GM23248 (cell line): ENCODE measurements at regions not wholly inside any gene's neighbourhood (a gene's known extent, or its start where the extent isn't known, plus 50 kb on each side); places are given as distances from the start of the nearest gene placed in this dataset.

Experiments
- DNase-seq: peaks from one replicate; pipeline ENCODE4 v3.0.0-alpha.2; 2015
- H2AFZ ChIP-seq: fragments of 200-600 bp; sonication (generic); 2 replicates; pipeline ENCODE4 v1.6.1; 2016; ENCODE audit warnings: antibody characterized with exemption
- H3F3A ChIP-seq: fragments of 200-600 bp; sonication (generic); 2 replicates; pipeline ENCODE4 v1.6.1; 2016; ENCODE audit warnings: mild to moderate bottlenecking, antibody characterized with exemption, mixed run types; ENCODE audit not compliant: insufficient read depth
- H3K27ac ChIP-seq: fragments of 200-600 bp; sonication (generic); 2 replicates; pipeline ENCODE4 v1.5.1; 2016; ENCODE audit warnings: mild to moderate bottlenecking
- H3K27me3 ChIP-seq: fragments of 200-600 bp; sonication (generic); replicated peaks from 2 replicates; pipeline ENCODE4 v1.6.1; 2016; ENCODE audit warnings: mild to moderate bottlenecking; ENCODE audit not compliant: insufficient read depth
- H3K36me3 ChIP-seq: fragments of 200-600 bp; sonication (generic); 2 replicates; pipeline ENCODE4 v1.6.1; 2016; ENCODE audit warnings: low read depth, mild to moderate bottlenecking
- H3K4me1 ChIP-seq: fragments of 200-600 bp; sonication (generic); 2 replicates; pipeline ENCODE4 v1.6.1; 2016; ENCODE audit warnings: mild to moderate bottlenecking; ENCODE audit not compliant: insufficient read depth
- H3K4me2 ChIP-seq: fragments of 200-600 bp; sonication (generic); one replicate; pipeline ENCODE4 v1.6.1; 2016; ENCODE audit warnings: mild to moderate bottlenecking; ENCODE audit not compliant: unreplicated experiment
- H3K4me3 ChIP-seq: fragments of 200-600 bp; sonication (generic); 2 replicates; pipeline ENCODE4 v1.5.1; 2016; ENCODE audit warnings: mild to moderate bottlenecking
- H3K79me2 ChIP-seq: fragments of 200-600 bp; sonication (generic); 2 replicates; pipeline ENCODE4 v1.6.1; 2016; ENCODE audit warnings: mild to moderate bottlenecking; ENCODE audit not compliant: insufficient read depth
- H3K9ac ChIP-seq: fragments of 200-600 bp; sonication (generic); 2 replicates; pipeline ENCODE4 v1.6.1; 2016; ENCODE audit warnings: mild to moderate bottlenecking
- H3K9me2 ChIP-seq: fragments of 200-600 bp; sonication (generic); 2 replicates; pipeline ENCODE4 v1.6.1; 2016; ENCODE audit warnings: mixed run types, mild to moderate bottlenecking, moderate library complexity; ENCODE audit not compliant: insufficient read depth
- H3K9me3 ChIP-seq: fragments of 200-600 bp; sonication (generic); one replicate; pipeline ENCODE4 v1.6.1; 2017; ENCODE audit warnings: low read depth
- H4K20me1 ChIP-seq: fragments of 200-600 bp; sonication (generic); 2 replicates; pipeline ENCODE4 v1.6.0; 2016; ENCODE audit not compliant: insufficient read depth
- EZH2 ChIP-seq: fragments of 200-600 bp; sonication (generic); IDR thresholded peaks from 2 replicates; pipeline ENCODE4 v1.6.1; 2018; ENCODE audit warnings: antibody characterized with exemption, mild to moderate bottlenecking; ENCODE audit not compliant: insufficient read depth, poor library complexity, severe bottlenecking
- EZH2phosphoT487 ChIP-seq: fragments of 200-600 bp; sonication (generic); IDR thresholded peaks from 2 replicates; pipeline ENCODE4 v1.6.1; 2018; ENCODE audit warnings: antibody characterized with exemption, moderate library complexity, mild to moderate bottlenecking, low read depth; ENCODE audit not compliant: insufficient read depth
- WGBS, 2 experiments: methylation state at CpG; one replicate each; pipeline ENCODE4 v1.1.6; 2015 to 2017; ENCODE audit warnings: low lambda C conversion rate in 2 of 2, low coverage in 1 of 2; ENCODE audit errors: missing lambda C conversion rate in 2 of 2; 5-methylcytosine and 5-hydroxymethylcytosine counted together
- in situ Hi-C: fragments of 300-500 bp; cut with MboI; formaldehyde crosslinking; loops from 2 replicates; pipeline ENCODE4 v1.15.0; 2020

DNA sequence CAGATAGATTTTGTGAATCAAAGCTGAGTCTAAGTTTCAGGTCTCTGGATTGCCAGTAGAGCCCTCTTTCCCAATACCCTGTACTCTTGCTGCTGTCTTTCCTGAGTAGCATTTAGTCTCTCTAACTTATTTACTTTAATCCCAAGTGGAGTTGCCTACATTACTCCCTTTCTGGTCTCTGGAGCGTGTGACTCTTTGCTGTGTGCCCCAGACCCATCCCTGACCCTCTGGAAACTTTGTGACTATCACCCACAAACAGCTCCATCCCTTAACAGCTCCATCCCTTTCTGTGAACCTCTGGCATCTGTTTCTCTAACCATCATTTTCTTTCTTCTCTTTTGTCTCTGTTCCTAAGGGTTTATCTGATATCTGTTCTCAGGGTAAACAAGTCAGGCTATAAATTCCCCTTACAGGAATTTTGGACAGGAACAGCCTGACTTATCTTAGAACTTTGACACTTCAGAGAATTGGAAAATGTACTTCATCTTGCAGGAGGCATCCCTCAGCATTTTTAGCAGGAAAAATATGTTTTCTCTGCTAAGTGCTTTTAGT, 1167.1 kb upstream of the SEMA6A start:
- H3K79me2 ChIP-seq, result no peaks in the 10 kb centered on the region
- no peaks in the 10 kb centered on the region for H3K27me3 ChIP-seq
- H3K4me3 ChIP-seq, result no peak overlapping the region
- no peaks in the 10 kb centered on the region for H3F3A ChIP-seq
- in situ Hi-C loops, result no loop called here
- no peak for DNase-seq
- H3K9me3 ChIP-seq, result no peaks in the 10 kb centered on the region
- TF ChIP-seq EZH2 (no peak), EZH2phosphoT487 (no peak)
- no peaks in the 10 kb centered on the region for H3K4me1 ChIP-seq
- no peak overlapping the region for H3K9ac ChIP-seq
- no peak overlapping the region for H2AFZ ChIP-seq
- no peaks in the 10 kb centered on the region for H4K20me1 ChIP-seq
- H3K36me3 ChIP-seq, result no peaks in the 10 kb centered on the region
- H3K27ac ChIP-seq, result no peak overlapping the region
- H3K9me2 ChIP-seq, result no peaks in the 10 kb centered on the region
- no peak overlapping the region for H3K4me2 ChIP-seq
- WGBS, 2 experiments, result 0 to 7% methylated on average over 1 of the region's 1 CpG

DNA sequence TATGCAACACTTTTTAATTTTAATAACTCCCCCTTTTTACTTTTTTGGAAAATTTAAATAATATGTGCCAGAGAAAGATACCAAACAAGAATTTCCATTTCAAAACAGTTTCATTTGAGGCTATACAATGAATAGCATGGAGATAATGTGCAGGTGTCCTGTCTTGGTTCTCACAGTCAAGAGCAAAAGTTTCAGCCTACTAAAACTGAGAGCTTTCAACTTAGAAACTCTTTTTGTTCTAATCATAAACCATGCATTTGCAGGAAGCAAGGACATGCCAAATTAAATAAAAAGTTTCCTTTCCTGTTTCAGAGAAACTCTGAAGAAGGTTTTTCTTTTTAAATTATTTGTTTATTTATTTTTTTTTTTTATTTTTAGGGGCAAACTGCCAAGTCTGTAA, 1165.6 kb upstream of the SEMA6A start:
- no peaks in the 10 kb centered on the region for H3K79me2 ChIP-seq
- no peaks in the 10 kb centered on the region for H3K27me3 ChIP-seq
- no peak overlapping the region for H3K4me3 ChIP-seq
- no peaks in the 10 kb centered on the region for H3K4me1 ChIP-seq
- no peak overlapping the region for H3K27ac ChIP-seq
- TF ChIP-seq EZH2phosphoT487, result no peak
- no peak for TF ChIP-seq EZH2
- H4K20me1 ChIP-seq, result no peaks in the 10 kb centered on the region
- no peaks in the 10 kb centered on the region for H3F3A ChIP-seq
- no peak overlapping the region for H3K4me2 ChIP-seq
- DNase-seq, result no peak
- no peak overlapping the region for H2AFZ ChIP-seq
- H3K9ac ChIP-seq, result no peak overlapping the region
- in situ Hi-C loops, result no loop called here
- no peaks in the 10 kb centered on the region for H3K9me2 ChIP-seq
- no peaks in the 10 kb centered on the region for H3K9me3 ChIP-seq
- no peaks in the 10 kb centered on the region for H3K36me3 ChIP-seq

DNA sequence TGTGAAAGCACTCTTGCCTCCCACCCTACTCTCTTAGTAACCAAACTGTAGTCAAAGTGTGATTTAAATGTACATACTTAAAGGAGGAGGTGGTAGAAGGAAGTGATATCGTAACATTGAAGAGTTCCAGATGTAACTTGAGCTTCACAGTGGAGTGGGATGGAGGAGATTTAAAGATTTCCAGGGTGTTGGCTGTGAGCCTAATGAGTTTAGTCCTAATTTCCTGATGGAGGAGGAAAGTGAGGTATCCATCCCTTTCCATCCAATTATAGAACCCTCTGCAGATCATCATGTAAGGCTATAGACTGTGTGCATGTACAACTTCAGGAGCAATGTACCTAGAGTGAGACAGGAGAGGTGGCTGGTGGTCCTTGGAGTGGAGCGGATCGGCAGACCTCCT, 1163.9 kb upstream of the SEMA6A start:
- 50 to 51% methylated on average over 3 of the region's 3 CpGs for WGBS, 2 experiments
- Histone ChIP-seq H3K36me3 (no peaks in the 10 kb centered on the region), H3K9me3 (no peaks in the 10 kb centered on the region), H3K4me2 (no peak overlapping the region), H2AFZ (no peak overlapping the region), H3K9ac (no peak overlapping the region), H4K20me1 (no peaks in the 10 kb centered on the region), H3K9me2 (no peaks in the 10 kb centered on the region), H3K79me2 (no peaks in the 10 kb centered on the region), H3K4me1 (no peaks in the 10 kb centered on the region), H3F3A (no peaks in the 10 kb centered on the region), H3K27me3 (no peaks in the 10 kb centered on the region), H3K27ac (no peak overlapping the region), H3K4me3 (no peak overlapping the region)
- TF ChIP-seq EZH2phosphoT487, result no peak
- no peak for TF ChIP-seq EZH2
- in situ Hi-C loops, result no loop called here
- DNase-seq, result no peak

DNA sequence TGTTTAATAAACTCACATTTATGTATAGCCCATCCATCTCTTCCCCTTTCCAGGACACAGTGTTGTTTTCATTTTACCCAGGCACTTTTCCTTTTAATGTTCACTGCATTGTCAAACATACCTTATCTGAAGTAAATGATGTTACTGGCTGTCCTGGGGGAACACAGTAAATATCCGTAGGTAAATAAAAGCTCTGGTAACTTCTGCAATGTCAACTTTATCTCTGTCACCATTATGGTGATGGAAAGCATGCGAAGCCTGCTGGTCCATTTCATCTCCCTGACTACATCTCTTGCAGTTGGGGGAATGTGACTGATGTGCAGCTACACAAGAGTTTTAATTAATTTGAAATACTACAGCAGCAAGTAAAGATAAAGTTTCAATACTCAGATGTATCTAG, 1162.1 kb upstream of the SEMA6A start:
- DNase-seq, result no peak
- TF ChIP-seq EZH2 (no peak), EZH2phosphoT487 (no peak)
- H3K4me3 ChIP-seq, result no peak overlapping the region
- H3F3A ChIP-seq, result no peaks in the 10 kb centered on the region
- H2AFZ ChIP-seq, result no peak overlapping the region
- H4K20me1 ChIP-seq, result no peaks in the 10 kb centered on the region
- WGBS, 2 experiments, result 32 to 48% methylated on average over 2 of the region's 2 CpGs
- no peak overlapping the region for H3K27ac ChIP-seq
- H3K4me2 ChIP-seq, result no peak overlapping the region
- H3K79me2 ChIP-seq, result no peaks in the 10 kb centered on the region
- no peak overlapping the region for H3K9ac ChIP-seq
- H3K36me3 ChIP-seq, result no peaks in the 10 kb centered on the region
- no peaks in the 10 kb centered on the region for H3K9me3 ChIP-seq
- no peaks in the 10 kb centered on the region for H3K4me1 ChIP-seq
- in situ Hi-C loops, result no loop called here
- no peaks in the 10 kb centered on the region for H3K9me2 ChIP-seq
- no peaks in the 10 kb centered on the region for H3K27me3 ChIP-seq

DNA sequence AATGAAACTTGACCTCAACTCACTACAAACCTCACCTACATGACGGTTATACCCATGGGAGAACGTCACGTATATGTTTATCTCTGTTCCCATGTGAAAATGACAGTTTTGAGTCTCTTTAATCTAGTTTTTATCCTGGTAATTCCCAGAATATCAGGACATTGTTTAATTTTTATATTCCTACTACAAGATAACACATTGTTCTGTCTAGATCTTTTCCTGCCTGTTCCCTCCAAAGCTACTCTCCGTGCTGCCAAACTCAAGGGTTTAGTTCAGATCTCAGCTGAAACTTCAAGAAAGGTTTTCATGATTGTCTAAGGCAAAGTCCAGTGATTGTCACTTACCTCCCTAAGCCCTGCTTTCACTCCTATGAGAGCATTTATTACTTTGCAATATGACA, 1159.4 kb upstream of the SEMA6A start:
- TF ChIP-seq EZH2, result no peak
- TF ChIP-seq EZH2phosphoT487, result no peak
- no peaks in the 10 kb centered on the region for H3K9me2 ChIP-seq
- DNase-seq, result no peak

More for the DNA sequence above, 1159.4 kb upstream of the SEMA6A start:
- Histone ChIP-seq H3K9ac (no peak overlapping the region), H3K79me2 (no peaks in the 10 kb centered on the region), H3K36me3 (no peaks in the 10 kb centered on the region), H3K4me1 (no peaks in the 10 kb centered on the region), H3F3A (no peaks in the 10 kb centered on the region), H4K20me1 (no peaks in the 10 kb centered on the region), H2AFZ (no peak overlapping the region), H3K27ac (no peak overlapping the region), H3K27me3 (no peaks in the 10 kb centered on the region), H3K9me3 (no peaks in the 10 kb centered on the region), H3K4me2 (no peak overlapping the region), H3K4me3 (no peak overlapping the region)
- 41 to 44% methylated on average over 4 of the region's 4 CpGs for WGBS, 2 experiments
- in situ Hi-C loops, result no loop called here
